ENCODE measurements at regions not wholly inside any gene's neighbourhood (a gene's known extent, or its start where the extent isn't known, plus 50 kb on each side); places are given as distances from the start of the nearest gene placed in this dataset.

DNA sequence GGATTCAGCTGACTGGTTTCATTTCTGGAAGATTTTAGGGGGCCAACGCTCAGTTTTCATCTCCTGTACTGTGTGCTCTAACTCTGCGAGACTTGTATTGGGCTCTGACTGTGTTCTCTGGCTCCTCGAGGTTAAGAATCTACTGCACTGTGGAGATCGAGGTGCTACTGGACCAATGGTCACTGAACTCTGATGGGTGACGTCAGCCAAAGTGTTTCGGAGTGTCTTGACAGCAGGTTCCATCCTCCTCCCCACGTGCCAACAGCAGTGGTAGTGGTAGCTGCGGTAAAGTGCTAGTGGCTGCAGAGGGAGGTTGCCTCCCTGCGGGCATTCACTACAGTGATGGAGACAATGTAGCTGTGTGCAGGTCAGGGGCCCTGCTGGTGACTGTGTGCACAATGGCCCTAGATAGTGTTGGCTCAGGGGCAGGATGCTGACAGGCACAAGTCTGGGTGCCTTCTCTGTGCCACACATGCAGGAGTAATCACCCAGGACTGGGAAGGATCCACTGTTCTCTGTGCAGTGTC lies 705.7 kb upstream of the DDX18 start:
- intact Hi-C loops (cut with micrococcal nuclease), result no loop called here
- Histone ChIP-seq H3K9me3 (ENCODE audit: control insufficient read depth in 1 of 2, insufficient read depth in 1 of 2, low read depth in 1 of 2, low read length in 2 of 2) (peaks cover 6 to 39% of the 10 kb centered on the region in 2 experiments; a peak in 2 of 4 replicates), H4K20me1 (ENCODE audit: insufficient read depth) (no peaks in the 10 kb centered on the region), H3K4me3 (replicated peaks in 1 of 2; ENCODE audit: low read depth in 1 of 2, low read length in 2 of 2) (no peak overlapping the region), H3K36me3 (ENCODE audit: control insufficient read depth in 1 of 2, insufficient read depth in 2 of 2, low read length in 2 of 2) (no peaks in the 10 kb centered on the region), H3K27me3 (ENCODE audit: insufficient read depth, low read length) (no peaks in the 10 kb centered on the region), H2AFZ (ENCODE audit: low read depth, low read length, poor library complexity, severe bottlenecking) (no peak overlapping the region), H3K9me2 (ENCODE audit: insufficient read depth) (no peaks in the 10 kb centered on the region), H3K4me2 (ENCODE audit: low read length) (no peak overlapping the region), H3K4me1 (ENCODE audit: control insufficient read depth in 1 of 2, insufficient read depth in 2 of 2, low read length in 2 of 2) (no peaks in the 10 kb centered on the region), H3K79me2 (ENCODE audit: insufficient read depth, low read length) (no peaks in the 10 kb centered on the region), H3K27ac (ENCODE audit: low read depth, low read length) (no peak overlapping the region), H3K9ac (ENCODE audit: low read length) (no peak overlapping the region)
- ATAC-seq (no peak), DNase-seq (ENCODE audit: low read depth, low spot score) (no peak)
- POLR2A ChIA-PET, result no interaction called here
- CTCF ChIA-PET, result no interaction called here
- RAD21 ChIA-PET (ENCODE audit: low non-redundant PET in 1 of 2, low total read pairs in 2 of 2, uncharacterized antibody in 2 of 2, unreplicated experiment in 2 of 2), result no interaction called here
- no peak for TF ChIP-seq CBX3 (IDR thresholded peaks at IDR 0.05; ENCODE audit: low read depth)
- TF ChIP-seq MAX (IDR thresholded peaks at IDR 0.05), result no peak
- TF ChIP-seq FOSL1 (IDR thresholded peaks at IDR 0.05; ENCODE audit: low read depth), result no peak
- no peak for TF ChIP-seq YY1 (IDR thresholded peaks at IDR 0.05; ENCODE audit: extremely low read depth, insufficient replicate concordance, low read depth, low read length)
- TF ChIP-seq SP1 (IDR thresholded peaks at IDR 0.05; ENCODE audit: low read depth), result no peak
- no TSS peak for BruUV-seq (replicated peaks)

DNA sequence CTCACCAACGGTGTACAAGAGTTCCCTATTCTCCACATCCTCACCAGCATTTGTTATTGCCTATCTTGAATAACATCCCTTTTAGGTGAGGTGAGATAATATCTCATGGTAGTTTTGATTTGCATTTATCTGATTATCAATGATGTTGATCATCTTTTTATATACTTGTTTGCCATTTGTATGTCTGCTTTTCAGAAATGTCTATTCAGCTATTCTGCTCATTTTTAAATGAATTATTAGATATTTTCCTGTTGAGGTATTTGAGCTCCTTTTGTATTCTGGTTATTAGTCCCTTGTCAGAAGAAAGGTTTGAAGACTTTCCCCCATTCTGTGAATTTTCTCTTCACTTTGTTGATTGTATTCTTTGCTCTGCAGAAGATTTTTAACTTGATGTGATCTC lies 695.5 kb upstream of the DDX18 start:
- intact Hi-C loops (cut with micrococcal nuclease), result no loop called here
- H3K27me3 ChIP-seq (ENCODE audit: insufficient read depth, low read length), result no peaks in the 10 kb centered on the region
- H3K9me2 ChIP-seq (ENCODE audit: insufficient read depth), result no peaks in the 10 kb centered on the region
- POLR2A ChIA-PET, result no interaction called here
- TF ChIP-seq ELF1 (IDR thresholded peaks at IDR 0.05; ENCODE audit: borderline replicate concordance, low read depth), result no peak
- no peak for TF ChIP-seq YY1 (IDR thresholded peaks at IDR 0.05; ENCODE audit: extremely low read depth, insufficient replicate concordance, low read depth, low read length)
- TF ChIP-seq REST (IDR thresholded peaks at IDR 0.05; ENCODE audit: low read depth), result no peak
- H3K36me3 ChIP-seq (ENCODE audit: control insufficient read depth in 1 of 2, insufficient read depth in 2 of 2, low read length in 2 of 2), result no peaks in the 10 kb centered on the region
- RAD21 ChIA-PET (ENCODE audit: low non-redundant PET in 1 of 2, low total read pairs in 2 of 2, uncharacterized antibody in 2 of 2, unreplicated experiment in 2 of 2), result no interaction called here
- H3K9me3 ChIP-seq (ENCODE audit: control insufficient read depth in 1 of 2, insufficient read depth in 1 of 2, low read depth in 1 of 2, low read length in 2 of 2), result peaks cover 0 to 22% of the 10 kb centered on the region in 2 experiments
- no peak overlapping the region for H3K4me3 ChIP-seq (replicated peaks in 1 of 2; ENCODE audit: low read depth in 1 of 2, low read length in 2 of 2)
- H3K4me1 ChIP-seq (ENCODE audit: control insufficient read depth in 1 of 2, insufficient read depth in 2 of 2, low read length in 2 of 2), result no peaks in the 10 kb centered on the region
- H2AFZ ChIP-seq (ENCODE audit: low read depth, low read length, poor library complexity, severe bottlenecking), result no peak overlapping the region
- H3K27ac ChIP-seq (ENCODE audit: low read depth, low read length), result no peak overlapping the region
- no peak for ATAC-seq
- H3K9ac ChIP-seq (ENCODE audit: low read length), result no peak overlapping the region
- no peak overlapping the region for H3K4me2 ChIP-seq (ENCODE audit: low read length)
- no peaks in the 10 kb centered on the region for H3K79me2 ChIP-seq (ENCODE audit: insufficient read depth, low read length)
- no peaks in the 10 kb centered on the region for H4K20me1 ChIP-seq (ENCODE audit: insufficient read depth)
- no TSS peak for BruUV-seq (replicated peaks)
- CTCF ChIA-PET, result no interaction called here
- DNase-seq (ENCODE audit: low read depth, low spot score), result no peak
